ENCODE measurements at regions not wholly inside any gene's neighbourhood (a gene's known extent, or its start where the extent isn't known, plus 50 kb on each side); places are given as distances from the start of the nearest gene placed in this dataset.

DNA sequence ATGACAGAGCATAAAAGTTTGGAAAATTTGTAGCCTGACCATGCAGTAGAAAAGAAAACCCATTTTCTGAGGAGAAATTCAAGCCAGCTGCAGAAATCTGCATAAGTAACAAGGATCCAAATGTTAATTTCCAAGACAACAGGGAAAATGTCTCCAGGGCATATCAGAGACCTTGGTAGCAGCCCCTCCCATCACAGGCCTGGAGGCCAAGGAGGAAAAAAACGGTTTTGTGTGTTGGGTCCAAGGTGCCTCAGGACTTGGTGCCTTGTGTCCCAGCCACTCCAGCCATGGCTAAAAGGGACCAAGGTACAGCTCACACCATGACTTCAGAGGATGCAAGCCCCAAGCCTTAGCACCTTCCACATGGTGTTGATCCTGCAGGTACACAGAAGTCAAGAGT lies 324.4 kb downstream of the ETAA1 start:
- no peak for TF ChIP-seq EZH2 (IDR thresholded peaks at IDR 0.05; ENCODE audit: borderline replicate concordance, low read depth, low read length, severe bottlenecking)
- TF ChIP-seq, protein P1, sequence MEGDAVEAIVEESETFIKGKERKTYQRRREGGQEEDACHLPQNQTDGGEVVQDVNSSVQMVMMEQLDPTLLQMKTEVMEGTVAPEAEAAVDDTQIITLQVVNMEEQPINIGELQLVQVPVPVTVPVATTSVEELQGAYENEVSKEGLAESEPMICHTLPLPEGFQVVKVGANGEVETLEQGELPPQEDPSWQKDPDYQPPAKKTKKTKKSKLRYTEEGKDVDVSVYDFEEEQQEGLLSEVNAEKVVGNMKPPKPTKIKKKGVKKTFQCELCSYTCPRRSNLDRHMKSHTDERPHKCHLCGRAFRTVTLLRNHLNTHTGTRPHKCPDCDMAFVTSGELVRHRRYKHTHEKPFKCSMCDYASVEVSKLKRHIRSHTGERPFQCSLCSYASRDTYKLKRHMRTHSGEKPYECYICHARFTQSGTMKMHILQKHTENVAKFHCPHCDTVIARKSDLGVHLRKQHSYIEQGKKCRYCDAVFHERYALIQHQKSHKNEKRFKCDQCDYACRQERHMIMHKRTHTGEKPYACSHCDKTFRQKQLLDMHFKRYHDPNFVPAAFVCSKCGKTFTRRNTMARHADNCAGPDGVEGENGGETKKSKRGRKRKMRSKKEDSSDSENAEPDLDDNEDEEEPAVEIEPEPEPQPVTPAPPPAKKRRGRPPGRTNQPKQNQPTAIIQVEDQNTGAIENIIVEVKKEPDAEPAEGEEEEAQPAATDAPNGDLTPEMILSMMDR (IDR thresholded peaks at IDR 0.05; ENCODE audit: borderline replicate concordance, extremely low read depth, low read length, poor library complexity, severe bottlenecking): no peak

All from DND-41 (cell line).